K562 (cell line): ENCODE measurements at regions not wholly inside any gene's neighbourhood (a gene's known extent, or its start where the extent isn't known, plus 50 kb on each side); places are given as distances from the start of the nearest gene placed in this dataset.

Experiments
- CBX8 ChIP-seq: fragments of 200-600 bp; sonication (generic); IDR thresholded peaks from 2 replicates; pipeline ENCODE4 v1.6.1; 2012; ENCODE audit warnings: borderline replicate concordance, mixed run types, low read depth, mild to moderate bottlenecking, moderate library complexity, mixed read lengths, low read length, control low read depth, inconsistent platforms; ENCODE audit not compliant: poor library complexity, severe bottlenecking; ENCODE audit errors: extremely low read depth
- EZH2 ChIP-seq: IDR thresholded peaks from 2 replicates; pipeline ENCODE4 v1.6.1; 2012; ENCODE audit warnings: low read depth, mild to moderate bottlenecking, inconsistent platforms, low read length, borderline replicate concordance
- HNRNPK ChIP-seq: fragments of 200-400 bp; formaldehyde crosslinking; IDR thresholded peaks from one replicate; pipeline ENCODE4 v1.6.1; 2018; ENCODE audit warnings: mild to moderate bottlenecking, low read depth, low read length; ENCODE audit not compliant: poor library complexity, severe bottlenecking
- IRF2 ChIP-seq: sonication (generic); formaldehyde crosslinking; IDR thresholded peaks from 2 replicates; pipeline ENCODE4 v1.8.1; 2022; ENCODE audit warnings: mild to moderate bottlenecking, missing genetic modification reagents
- NRF1 ChIP-seq, 2 experiments: fragments of 450-650 bp; IDR thresholded peaks in 1 of 2; conservative IDR thresholded peaks in 1 of 2; 2 replicates each; pipeline ENCODE4 v1.6.1; 2014; ENCODE audit warnings: mild to moderate bottlenecking in 2 of 2
- PHF20 ChIP-seq: fragments of 450-650 bp; IDR thresholded peaks from 2 replicates; pipeline ENCODE4 v1.6.1; 2018; ENCODE audit not compliant: partially characterized antibody
- POU5F1 ChIP-seq: fragments of 150-350 bp; IDR thresholded peaks from 2 replicates; pipeline ENCODE4 v1.6.1; 2014; ENCODE audit warnings: borderline replicate concordance, low read length, low read depth, mild to moderate bottlenecking; ENCODE audit not compliant: partially characterized antibody
- SIRT6 ChIP-seq: IDR thresholded peaks from one replicate; pipeline ENCODE4 v1.6.1; 2012; ENCODE audit warnings: low read depth, mild to moderate bottlenecking, control low read depth, inconsistent platforms, low read length, moderate library complexity
- SIX5 ChIP-seq, 2 experiments: IDR thresholded peaks; 2 replicates each; pipeline ENCODE4 v1.6.1; 2011; ENCODE audit warnings: low read length in 2 of 2, borderline replicate concordance in 1 of 2, low read depth in 1 of 2, mild to moderate bottlenecking in 1 of 2, moderate library complexity in 1 of 2; ENCODE audit not compliant: insufficient read depth in 1 of 2
- TF ChIP-seq, protein P1 (sequence below): sonication (generic); formaldehyde crosslinking; IDR thresholded peaks from 2 replicates; pipeline ENCODE4 v1.8.1; 2023; ENCODE audit warnings: mild to moderate bottlenecking, missing genetic modification reagents
- TF ChIP-seq, protein P2 (sequence below): fragments of 450-650 bp; IDR thresholded peaks from 2 replicates; pipeline ENCODE4 v1.6.1; 2016
- TF ChIP-seq, protein P3 (sequence below): sonication (generic); formaldehyde crosslinking; IDR thresholded peaks from 2 replicates; pipeline ENCODE4 v1.9.0; 2022; ENCODE audit warnings: mild to moderate bottlenecking, missing genetic modification reagents
- TF ChIP-seq, protein P4 (sequence below): fragments of 450-650 bp; formaldehyde crosslinking; IDR thresholded peaks from 2 replicates; pipeline ENCODE4 v1.4.0; 2022; ENCODE audit warnings: missing genetic modification characterization

GRCh38 chr20:57092112-57092899 is 174.1 kb downstream of the BMP7 start (continued):
- TF ChIP-seq HNRNPK (no peak), NRF1 (conservative IDR thresholded peaks at IDR 0.05 in 1 of 2, IDR thresholded peaks at IDR 0.05 in 1 of 2) (peak; percentile 67 to 74), IRF2 (no peak), CBX8 (no peak), EZH2 (no peak), PHF20 (peak; percentile 27), SIX5 (IDR thresholded peaks at IDR 0.05; ENCODE audit: borderline replicate concordance in 1 of 2, insufficient read depth in 1 of 2, low read depth in 1 of 2, low read length in 2 of 2) (no peak), SIRT6 (no peak), POU5F1 (no peak)
- TF ChIP-seq, protein P1, sequence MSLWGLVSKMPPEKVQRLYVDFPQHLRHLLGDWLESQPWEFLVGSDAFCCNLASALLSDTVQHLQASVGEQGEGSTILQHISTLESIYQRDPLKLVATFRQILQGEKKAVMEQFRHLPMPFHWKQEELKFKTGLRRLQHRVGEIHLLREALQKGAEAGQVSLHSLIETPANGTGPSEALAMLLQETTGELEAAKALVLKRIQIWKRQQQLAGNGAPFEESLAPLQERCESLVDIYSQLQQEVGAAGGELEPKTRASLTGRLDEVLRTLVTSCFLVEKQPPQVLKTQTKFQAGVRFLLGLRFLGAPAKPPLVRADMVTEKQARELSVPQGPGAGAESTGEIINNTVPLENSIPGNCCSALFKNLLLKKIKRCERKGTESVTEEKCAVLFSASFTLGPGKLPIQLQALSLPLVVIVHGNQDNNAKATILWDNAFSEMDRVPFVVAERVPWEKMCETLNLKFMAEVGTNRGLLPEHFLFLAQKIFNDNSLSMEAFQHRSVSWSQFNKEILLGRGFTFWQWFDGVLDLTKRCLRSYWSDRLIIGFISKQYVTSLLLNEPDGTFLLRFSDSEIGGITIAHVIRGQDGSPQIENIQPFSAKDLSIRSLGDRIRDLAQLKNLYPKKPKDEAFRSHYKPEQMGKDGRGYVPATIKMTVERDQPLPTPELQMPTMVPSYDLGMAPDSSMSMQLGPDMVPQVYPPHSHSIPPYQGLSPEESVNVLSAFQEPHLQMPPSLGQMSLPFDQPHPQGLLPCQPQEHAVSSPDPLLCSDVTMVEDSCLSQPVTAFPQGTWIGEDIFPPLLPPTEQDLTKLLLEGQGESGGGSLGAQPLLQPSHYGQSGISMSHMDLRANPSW (CRISPR knock-in tag): no peak
- TF ChIP-seq, protein P2, sequence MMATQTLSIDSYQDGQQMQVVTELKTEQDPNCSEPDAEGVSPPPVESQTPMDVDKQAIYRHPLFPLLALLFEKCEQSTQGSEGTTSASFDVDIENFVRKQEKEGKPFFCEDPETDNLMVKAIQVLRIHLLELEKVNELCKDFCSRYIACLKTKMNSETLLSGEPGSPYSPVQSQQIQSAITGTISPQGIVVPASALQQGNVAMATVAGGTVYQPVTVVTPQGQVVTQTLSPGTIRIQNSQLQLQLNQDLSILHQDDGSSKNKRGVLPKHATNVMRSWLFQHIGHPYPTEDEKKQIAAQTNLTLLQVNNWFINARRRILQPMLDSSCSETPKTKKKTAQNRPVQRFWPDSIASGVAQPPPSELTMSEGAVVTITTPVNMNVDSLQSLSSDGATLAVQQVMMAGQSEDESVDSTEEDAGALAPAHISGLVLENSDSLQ: no peak
- TF ChIP-seq, protein P3, sequence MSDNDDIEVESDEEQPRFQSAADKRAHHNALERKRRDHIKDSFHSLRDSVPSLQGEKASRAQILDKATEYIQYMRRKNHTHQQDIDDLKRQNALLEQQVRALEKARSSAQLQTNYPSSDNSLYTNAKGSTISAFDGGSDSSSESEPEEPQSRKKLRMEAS (CRISPR knock-in tag): peak; percentile 58
- TF ChIP-seq, protein P4, sequence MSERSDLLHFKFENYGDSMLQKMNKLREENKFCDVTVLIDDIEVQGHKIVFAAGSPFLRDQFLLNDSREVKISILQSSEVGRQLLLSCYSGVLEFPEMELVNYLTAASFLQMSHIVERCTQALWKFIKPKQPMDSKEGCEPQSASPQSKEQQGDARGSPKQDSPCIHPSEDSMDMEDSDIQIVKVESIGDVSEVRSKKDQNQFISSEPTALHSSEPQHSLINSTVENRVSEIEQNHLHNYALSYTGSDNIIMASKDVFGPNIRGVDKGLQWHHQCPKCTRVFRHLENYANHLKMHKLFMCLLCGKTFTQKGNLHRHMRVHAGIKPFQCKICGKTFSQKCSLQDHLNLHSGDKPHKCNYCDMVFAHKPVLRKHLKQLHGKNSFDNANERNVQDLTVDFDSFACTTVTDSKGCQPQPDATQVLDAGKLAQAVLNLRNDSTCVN (CRISPR knock-in tag): 0 out of 2 replicates have a peak, but pooled peaks have one; percentile 44
